HepG2 (cell line): ENCODE measurements at regions not wholly inside any gene's neighbourhood (a gene's known extent, or its start where the extent isn't known, plus 50 kb on each side); places are given as distances from the start of the nearest gene placed in this dataset.

Experiments used
- ARNTL ChIP-seq: sonication (generic); formaldehyde crosslinking; IDR thresholded peaks from 2 replicates; pipeline ENCODE4 v1.4.0; 2020; ENCODE audit warnings: mild to moderate bottlenecking, missing genetic modification reagents
- ETV6 ChIP-seq: sonication (generic); formaldehyde crosslinking; conservative IDR thresholded peaks from 2 replicates; pipeline ENCODE4 v1.4.0; 2020; ENCODE audit warnings: missing genetic modification reagents
- FOXA1 ChIP-seq, 2 experiments: fragments of 450-650 bp in 1 of 2; sonication (generic) in 1 of 2; formaldehyde crosslinking in 1 of 2; IDR thresholded peaks; 2 replicates each; pipeline versions ENCODE4 v1.4.0 to v1.6.1; 2016 to 2020; ENCODE audit warnings: missing genetic modification reagents in 1 of 2
- HMG20A ChIP-seq: IDR thresholded peaks from 2 replicates; pipeline ENCODE4 v1.6.1; 2016; ENCODE audit warnings: borderline replicate concordance
- IKZF5 ChIP-seq: IDR thresholded peaks from 2 replicates; pipeline ENCODE4 v1.6.1; 2018; ENCODE audit warnings: missing genetic modification reagents, mild to moderate bottlenecking, missing compliant biosample characterization
- ISL2 ChIP-seq: sonication (generic); formaldehyde crosslinking; IDR thresholded peaks from 2 replicates; pipeline ENCODE4 v1.5.0; 2020; ENCODE audit warnings: missing genetic modification reagents
- MED1 ChIP-seq: sonication (generic); formaldehyde crosslinking; IDR thresholded peaks from 2 replicates; pipeline ENCODE4 v1.4.0; 2020; ENCODE audit warnings: missing genetic modification reagents
- MXI1 ChIP-seq: IDR thresholded peaks from 3 replicates; pipeline ENCODE4 v1.6.1; 2012; ENCODE audit warnings: low read depth, low read length, inconsistent platforms, borderline replicate concordance
- PHF5A ChIP-seq: IDR thresholded peaks from one replicate; pipeline ENCODE4 v1.6.1; 2018; ENCODE audit warnings: low read depth, missing genetic modification reagents; ENCODE audit not compliant: unreplicated experiment
- PITX1 ChIP-seq: sonication (generic); formaldehyde crosslinking; IDR thresholded peaks from 2 replicates; pipeline ENCODE4 v1.5.1; 2020; ENCODE audit warnings: mild to moderate bottlenecking, missing genetic modification reagents
- RARA ChIP-seq: IDR thresholded peaks from 2 replicates; pipeline ENCODE4 v1.6.1; 2016; ENCODE audit warnings: missing genetic modification reagents, missing compliant biosample characterization
- RXRB ChIP-seq: IDR thresholded peaks from 2 replicates; pipeline ENCODE4 v1.6.1; 2016; ENCODE audit warnings: borderline replicate concordance, missing genetic modification reagents, missing compliant biosample characterization
- SALL1 ChIP-seq: sonication (generic); formaldehyde crosslinking; IDR thresholded peaks from 2 replicates; pipeline ENCODE4 v1.8.0; 2022; ENCODE audit warnings: mild to moderate bottlenecking, missing genetic modification reagents
- SOX13 ChIP-seq, 3 experiments: fragments of 450-650 bp in 1 of 3; sonication (generic) in 1 of 3; formaldehyde crosslinking in 1 of 3; IDR thresholded peaks in 2 of 3; conservative IDR thresholded peaks in 1 of 3; 2 replicates each; pipeline versions ENCODE4 v1.5.0 to v1.6.1; 2016 to 2020; ENCODE audit warnings: antibody characterized with exemption in 1 of 3, mild to moderate bottlenecking in 1 of 3, missing compliant biosample characterization in 1 of 3, missing genetic modification reagents in 1 of 3, moderate library complexity in 1 of 3
- SOX5 ChIP-seq: IDR thresholded peaks from 2 replicates; pipeline ENCODE4 v1.6.1; 2016; ENCODE audit warnings: borderline replicate concordance
- SRY ChIP-seq: sonication (generic); formaldehyde crosslinking; IDR thresholded peaks from 2 replicates; pipeline ENCODE4 v1.8.0; 2022; ENCODE audit warnings: mild to moderate bottlenecking, missing genetic modification reagents
- TBX2 ChIP-seq: sonication (generic); formaldehyde crosslinking; IDR thresholded peaks from 2 replicates; pipeline ENCODE4 v1.5.0; 2020; ENCODE audit warnings: missing genetic modification reagents, mild to moderate bottlenecking, borderline replicate concordance
- TCF12 ChIP-seq, 2 experiments: fragments of 450-650 bp in 1 of 2; sonication (generic) in 1 of 2; formaldehyde crosslinking in 1 of 2; IDR thresholded peaks; 2 replicates each; pipeline versions ENCODE4 v1.6.1 to v1.8.0; 2017 to 2022; ENCODE audit warnings: antibody characterized with exemption in 1 of 2, mild to moderate bottlenecking in 1 of 2, missing genetic modification reagents in 1 of 2, moderate library complexity in 1 of 2
- ZBTB20 ChIP-seq: sonication (generic); formaldehyde crosslinking; IDR thresholded peaks from 2 replicates; pipeline ENCODE4 v1.8.1; 2023; ENCODE audit warnings: missing genetic modification reagents, low read depth, mild to moderate bottlenecking, borderline replicate concordance
- ZNF331 ChIP-seq: sonication (generic); formaldehyde crosslinking; IDR thresholded peaks from 2 replicates; pipeline ENCODE4 v1.4.0; 2020; ENCODE audit warnings: missing genetic modification reagents
- ZNF350 ChIP-seq: sonication (generic); formaldehyde crosslinking; IDR thresholded peaks from 2 replicates; pipeline ENCODE4 v1.4.0; 2020; ENCODE audit warnings: mild to moderate bottlenecking, low read depth, missing genetic modification reagents, borderline replicate concordance
- ZNF543 ChIP-seq: sonication (generic); formaldehyde crosslinking; IDR thresholded peaks from 2 replicates; pipeline ENCODE4 v1.4.0; 2020; ENCODE audit warnings: mild to moderate bottlenecking, missing genetic modification reagents
- ZNF710 ChIP-seq: sonication (generic); formaldehyde crosslinking; IDR thresholded peaks from 2 replicates; pipeline ENCODE4 v1.5.0; 2020; ENCODE audit warnings: mild to moderate bottlenecking, missing genetic modification reagents, borderline replicate concordance
- ZNF816 ChIP-seq: sonication (generic); formaldehyde crosslinking; IDR thresholded peaks from 2 replicates; pipeline ENCODE4 v1.8.0; 2022; ENCODE audit warnings: missing genetic modification reagents, mild to moderate bottlenecking, borderline replicate concordance
- TF ChIP-seq, protein P1 (sequence below): sonication (generic); formaldehyde crosslinking; IDR thresholded peaks from 2 replicates; pipeline ENCODE4 v1.4.0; 2020; ENCODE audit warnings: missing genetic modification reagents

GRCh38 chr3:86269364-86270155 is 721.4 kb downstream of the VGLL3 start (continued):
- TF ChIP-seq IKZF5 (peak; percentile 57; the same call in 1 of the 2 replicates), RARA (CRISPR knock-in tag) (0 out of 2 replicates have a peak, but pooled peaks have one; percentile 27), ZNF710 (peak; percentile 58; the same call in 1 of the 2 replicates), SOX5 (CRISPR knock-in tag) (peak; percentile 45; the same call in 1 of the 2 replicates), PHF5A (CRISPR knock-in tag) (no peak), MXI1 (peak; percentile 29; the same call in 1 of the 3 replicates), FOXA1 (IDR thresholded peaks at IDR 0.05) (no peak), FOXA1 (CRISPR knock-in tag; IDR thresholded peaks at IDR 0.05) (0 out of 2 replicates have a peak, but pooled peaks have one; percentile 8), ZBTB20 (CRISPR knock-in tag) (peak; percentile 40; the same call in 1 of the 2 replicates), PITX1 (CRISPR knock-in tag) (peak; percentile 68; the same call in 1 of the 2 replicates), ZNF816 (CRISPR knock-in tag) (peak; percentile 35; the same call in 1 of the 2 replicates), ETV6 (CRISPR knock-in tag) (no peak), SRY (no peak), HMG20A (peak; percentile 18; the same call in 1 of the 2 replicates), ARNTL (CRISPR knock-in tag) (peak; percentile 75), ZNF350 (no peak), ISL2 (CRISPR knock-in tag) (peak; percentile 45; the same call in 1 of the 2 replicates), SALL1 (CRISPR knock-in tag) (peak; percentile 81; the same call in 1 of the 2 replicates), SOX13 (IDR thresholded peaks at IDR 0.05) (no peak), SOX13 (CRISPR knock-in tag; conservative IDR thresholded peaks at IDR 0.05 in 1 of 2, IDR thresholded peaks at IDR 0.05 in 1 of 2) (peak in 1 of 2 experiments; percentile 72; a peak in 1 of 4 replicates), RXRB (CRISPR knock-in tag) (peak; percentile 56; the same call in 1 of the 2 replicates), ZNF331 (CRISPR knock-in tag) (peak; percentile 44; the same call in 1 of the 2 replicates), TBX2 (no peak), MED1 (CRISPR knock-in tag) (peak; percentile 72), TCF12 (IDR thresholded peaks at IDR 0.05) (no peak), TCF12 (CRISPR knock-in tag; IDR thresholded peaks at IDR 0.05) (0 out of 2 replicates have a peak, but pooled peaks have one; percentile 27), ZNF543 (CRISPR knock-in tag) (no peak)
- TF ChIP-seq, protein P1, sequence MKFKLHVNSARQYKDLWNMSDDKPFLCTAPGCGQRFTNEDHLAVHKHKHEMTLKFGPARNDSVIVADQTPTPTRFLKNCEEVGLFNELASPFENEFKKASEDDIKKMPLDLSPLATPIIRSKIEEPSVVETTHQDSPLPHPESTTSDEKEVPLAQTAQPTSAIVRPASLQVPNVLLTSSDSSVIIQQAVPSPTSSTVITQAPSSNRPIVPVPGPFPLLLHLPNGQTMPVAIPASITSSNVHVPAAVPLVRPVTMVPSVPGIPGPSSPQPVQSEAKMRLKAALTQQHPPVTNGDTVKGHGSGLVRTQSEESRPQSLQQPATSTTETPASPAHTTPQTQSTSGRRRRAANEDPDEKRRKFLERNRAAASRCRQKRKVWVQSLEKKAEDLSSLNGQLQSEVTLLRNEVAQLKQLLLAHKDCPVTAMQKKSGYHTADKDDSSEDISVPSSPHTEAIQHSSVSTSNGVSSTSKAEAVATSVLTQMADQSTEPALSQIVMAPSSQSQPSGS: no peak
